ENCODE measurements at regions not wholly inside any gene's neighbourhood (a gene's known extent, or its start where the extent isn't known, plus 50 kb on each side); places are given as distances from the start of the nearest gene placed in this dataset.

DNA sequence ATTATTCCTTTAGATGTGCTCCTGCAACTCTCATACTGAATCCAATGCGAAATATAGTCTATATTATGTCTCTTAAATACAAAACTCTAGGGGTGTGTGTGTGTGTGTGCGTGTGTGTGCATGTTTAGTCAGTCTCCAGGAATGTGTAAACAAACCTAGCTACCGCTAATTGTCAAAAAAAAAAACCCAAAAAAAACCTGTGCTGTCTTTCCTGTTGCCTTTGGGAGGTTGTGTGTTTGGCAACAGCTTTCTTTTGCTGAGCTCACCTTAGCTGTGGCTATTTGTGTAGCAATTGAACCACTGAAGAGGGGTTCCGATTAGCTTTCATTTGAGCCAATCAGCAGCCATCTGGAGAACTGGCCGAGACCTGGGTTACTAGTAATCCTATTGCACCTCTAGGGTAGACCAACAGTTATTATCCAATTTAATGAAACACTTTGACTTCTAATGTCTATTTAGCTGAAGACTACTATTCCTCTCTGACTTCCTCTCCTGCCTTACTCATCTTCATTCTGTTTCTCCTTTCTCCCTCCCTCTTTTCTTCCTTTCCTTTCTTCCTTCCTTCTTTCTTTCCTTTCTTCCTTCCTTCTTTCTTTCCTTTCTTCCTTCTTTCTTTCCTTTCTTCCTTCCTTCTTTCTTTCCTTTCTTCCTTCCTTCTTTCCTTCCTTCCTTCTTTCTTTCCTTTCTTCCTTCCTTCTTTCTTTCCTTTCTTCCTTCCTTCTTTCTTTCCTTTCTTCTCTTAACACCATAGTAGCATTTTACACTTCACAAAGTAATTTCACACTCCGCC lies 471.1 kb downstream of the GBA3 start:
- Histone ChIP-seq H2AK9ac (replicated peaks; ENCODE audit: low read depth, low read length, poor library complexity) (no peak overlapping the region), H3K4ac (ENCODE audit: low read depth, low read length) (no peak overlapping the region), H2AK5ac (ENCODE audit: low read depth, low read length) (no peak overlapping the region), H3K56ac (ENCODE audit: extremely low read depth, insufficient read depth, low read length) (no peak overlapping the region), H3K4me2 (ENCODE audit: low read depth, low read length) (no peak overlapping the region), H3K4me1 (ENCODE audit: control insufficient read depth, insufficient read depth, low read length) (no peaks in the 10 kb centered on the region), H2AFZ (replicated peaks; ENCODE audit: low read length, poor library complexity) (no peak overlapping the region), H4K8ac (ENCODE audit: low read depth in 2 of 2, low read length in 2 of 2) (no peak overlapping the region), H3K23ac (ENCODE audit: low read depth, low read length) (no peak overlapping the region), H2BK120ac (ENCODE audit: low read depth, low read length) (no peak overlapping the region), H4K91ac (ENCODE audit: insufficient read depth, low read depth, low read length) (no peak overlapping the region), H3K79me1 (ENCODE audit: low read depth in 1 of 2, low read length in 2 of 2) (no peaks in the 10 kb centered on the region), H3K27me3 (ENCODE audit: control insufficient read depth, insufficient read depth, low read length) (no peaks in the 10 kb centered on the region), H3K4me3 (ENCODE audit: insufficient read depth, low read depth, low read length) (no peak overlapping the region), H3K14ac (replicated peaks; ENCODE audit: low read depth, low read length) (no peak overlapping the region), H3K9me3 (ENCODE audit: control insufficient read depth, insufficient read depth, low read length) (no peaks in the 10 kb centered on the region), H3K27ac (ENCODE audit: insufficient read depth, low read length) (no peak overlapping the region), H4K20me1 (ENCODE audit: insufficient read depth, low read length) (no peaks in the 10 kb centered on the region), H2BK5ac (ENCODE audit: low read depth, low read length, poor library complexity, severe bottlenecking) (no peak overlapping the region), H3K36me3 (ENCODE audit: control insufficient read depth, insufficient read depth, low read length) (no peaks in the 10 kb centered on the region), H3K9ac (ENCODE audit: low read depth, low read length) (no peak overlapping the region), H2BK15ac (ENCODE audit: low read depth, low read length) (no peak overlapping the region), H3K9me1 (ENCODE audit: insufficient read depth, low read length) (no peaks in the 10 kb centered on the region), H2BK20ac (ENCODE audit: low read depth, low read length) (no peak overlapping the region), H4K5ac (ENCODE audit: low read depth, low read length) (no peak overlapping the region), H3K18ac (ENCODE audit: low read depth, low read length) (no peak overlapping the region)
- WGBS, 2 experiments (ENCODE audit: extremely low coverage in 2 of 2, insufficient read length in 1 of 2): 60% methylated on average over 1 of the region's 6 CpGs; no CpG with 5 or more reads in 1 of the 2 experiments
- no peak for ATAC-seq (ENCODE audit: low read depth)
- dilution Hi-C loops (cut with HindIII; ENCODE audit: low sequenced_read_pairs, unreplicated experiment): no loop called here
- POLR2A ChIA-PET (ENCODE audit: unreplicated experiment): no interaction called here
- CTCF ChIA-PET: no interaction called here
- DNase-seq: peak; percentile 10
- in situ Hi-C loops (cut with MboI; ENCODE audit: low sequenced_read_pairs): no loop called here
- no TSS peak for BruUV-seq (replicated peaks)
- no peak for TF ChIP-seq MAFK (IDR thresholded peaks at IDR 0.05; ENCODE audit: low read depth, low read length)
- no peak for TF ChIP-seq MXI1 (IDR thresholded peaks at IDR 0.05; ENCODE audit: borderline replicate concordance, low read depth, low read length)
- no peak for TF ChIP-seq FOS (IDR thresholded peaks at IDR 0.05; ENCODE audit: low read depth, low read length)
- no peak for TF ChIP-seq POLR2A (IDR thresholded peaks at IDR 0.05; ENCODE audit: low read depth, low read length)
- no peak for TF ChIP-seq USF2 (IDR thresholded peaks at IDR 0.05; ENCODE audit: low read depth, low read length)
- no peak for TF ChIP-seq MAZ (IDR thresholded peaks at IDR 0.05; ENCODE audit: borderline replicate concordance, low read depth, low read length)
- TF ChIP-seq RCOR1 (IDR thresholded peaks at IDR 0.05; ENCODE audit: insufficient replicate concordance, low read length): no peak
- no peak for TF ChIP-seq SMC3 (IDR thresholded peaks at IDR 0.05; ENCODE audit: low read depth, low read length)
- no peak for TF ChIP-seq CTCF (conservative IDR thresholded peaks at IDR 0.05; ENCODE audit: low read depth, low read length)
- no peak for TF ChIP-seq CEBPB (IDR thresholded peaks at IDR 0.05; ENCODE audit: low read depth, low read length)
- TF ChIP-seq RFX5 (IDR thresholded peaks at IDR 0.05; ENCODE audit: low read depth, low read length): no peak
- no peak for TF ChIP-seq CHD1 (IDR thresholded peaks at IDR 0.05; ENCODE audit: low read depth, low read length)
- TF ChIP-seq, protein P1, sequence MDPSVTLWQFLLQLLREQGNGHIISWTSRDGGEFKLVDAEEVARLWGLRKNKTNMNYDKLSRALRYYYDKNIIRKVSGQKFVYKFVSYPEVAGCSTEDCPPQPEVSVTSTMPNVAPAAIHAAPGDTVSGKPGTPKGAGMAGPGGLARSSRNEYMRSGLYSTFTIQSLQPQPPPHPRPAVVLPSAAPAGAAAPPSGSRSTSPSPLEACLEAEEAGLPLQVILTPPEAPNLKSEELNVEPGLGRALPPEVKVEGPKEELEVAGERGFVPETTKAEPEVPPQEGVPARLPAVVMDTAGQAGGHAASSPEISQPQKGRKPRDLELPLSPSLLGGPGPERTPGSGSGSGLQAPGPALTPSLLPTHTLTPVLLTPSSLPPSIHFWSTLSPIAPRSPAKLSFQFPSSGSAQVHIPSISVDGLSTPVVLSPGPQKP (IDR thresholded peaks at IDR 0.05; ENCODE audit: borderline replicate concordance, low read depth, low read length): no peak
- no peak for TF ChIP-seq NFE2L2 (IDR thresholded peaks at IDR 0.05; ENCODE audit: low read depth, low read length)
- no peak for TF ChIP-seq RAD21 (IDR thresholded peaks at IDR 0.05; ENCODE audit: low read length)
- no peak for TF ChIP-seq BHLHE40 (IDR thresholded peaks at IDR 0.05; ENCODE audit: low read depth, low read length)
- intact Hi-C loops (cut with micrococcal nuclease): no loop called here
